K562 (cell line): ENCODE measurements at regions not wholly inside any gene's neighbourhood (a gene's known extent, or its start where the extent isn't known, plus 50 kb on each side); places are given as distances from the start of the nearest gene placed in this dataset.

ENCODE experiments used
- HDGF ChIP-seq: fragments of 450-650 bp; IDR thresholded peaks from 2 replicates; pipeline ENCODE4 v1.6.1; 2016
- POLR2A ChIP-seq: fragments of 450-650 bp; conservative IDR thresholded peaks from 2 replicates; pipeline ENCODE4 v1.6.1; 2016
- SOX6 ChIP-seq: fragments of 450-650 bp; IDR thresholded peaks from 2 replicates; pipeline ENCODE4 v1.6.1; 2014; ENCODE audit warnings: mild to moderate bottlenecking
- SP1 ChIP-seq: sonication (generic); formaldehyde crosslinking; IDR thresholded peaks from 2 replicates; pipeline ENCODE4 v1.8.1; 2022; ENCODE audit warnings: mild to moderate bottlenecking, missing genetic modification reagents
- YBX1 ChIP-seq: fragments of 450-650 bp; IDR thresholded peaks from 2 replicates; pipeline ENCODE4 v1.7.1; 2016; ENCODE audit warnings: mild to moderate bottlenecking
- ZNF707 ChIP-seq: fragments of 250-450 bp; sonication (Bioruptor Pico); conservative IDR thresholded peaks from 2 replicates; pipeline ENCODE4 v1.8.0; 2022; ENCODE audit warnings: inconsistent platforms, mild to moderate bottlenecking, moderate library complexity
- TF ChIP-seq, protein P1 (sequence below), 2 experiments: fragments of 450-650 bp; formaldehyde crosslinking in 1 of 2; IDR thresholded peaks; 2 replicates each; pipeline versions ENCODE4 v1.4.0 to v1.6.1; 2014 to 2020; ENCODE audit warnings: mild to moderate bottlenecking in 2 of 2, borderline replicate concordance in 1 of 2, low read depth in 1 of 2
- TF ChIP-seq, protein P2 (sequence below), 2 experiments: fragments of 450-650 bp in 1 of 2; sonication (generic) in 1 of 2; formaldehyde crosslinking in 1 of 2; IDR thresholded peaks in 1 of 2; conservative IDR thresholded peaks in 1 of 2; 2 replicates each; pipeline versions ENCODE4 v1.6.1 to v1.8.1; 2016 to 2023; ENCODE audit warnings: mild to moderate bottlenecking in 2 of 2, moderate library complexity in 2 of 2, inconsistent platforms in 1 of 2, missing genetic modification reagents in 1 of 2
- TF ChIP-seq, protein P3 (sequence below), 3 experiments: IDR thresholded peaks in 2 of 3; conservative IDR thresholded peaks in 1 of 3; 2 replicates each; pipeline ENCODE4 v1.5.1; 2011 to 2012; ENCODE audit warnings: low read length in 3 of 3, mild to moderate bottlenecking in 3 of 3, control low read depth in 2 of 3, improper control_type of control experiment in 1 of 3, inconsistent platforms in 1 of 3, low read depth in 1 of 3, mixed read lengths in 1 of 3, moderate library complexity in 1 of 3; ENCODE audit not compliant: insufficient read depth in 2 of 3

DNA sequence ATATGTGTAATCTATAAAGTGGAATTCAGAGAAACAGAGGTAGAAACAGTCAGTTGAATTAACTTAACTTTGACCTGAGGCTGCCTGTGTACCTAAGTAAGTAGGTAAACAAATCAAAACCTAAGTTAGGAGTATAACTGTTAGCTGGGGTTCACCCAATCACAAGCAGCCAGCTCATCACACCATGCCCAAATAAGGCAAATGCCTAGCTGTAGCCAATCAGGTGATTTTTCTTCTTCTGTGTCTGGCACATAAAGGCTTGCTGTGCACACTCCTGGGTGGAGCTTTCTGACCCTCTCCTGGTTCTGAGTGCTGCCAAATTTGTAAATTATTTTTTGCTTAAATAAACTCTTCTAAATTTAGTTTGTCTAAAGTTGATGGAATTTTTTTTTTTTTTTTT is 54.7 kb upstream of the TRIM39 start:
- TF ChIP-seq, protein P1, sequence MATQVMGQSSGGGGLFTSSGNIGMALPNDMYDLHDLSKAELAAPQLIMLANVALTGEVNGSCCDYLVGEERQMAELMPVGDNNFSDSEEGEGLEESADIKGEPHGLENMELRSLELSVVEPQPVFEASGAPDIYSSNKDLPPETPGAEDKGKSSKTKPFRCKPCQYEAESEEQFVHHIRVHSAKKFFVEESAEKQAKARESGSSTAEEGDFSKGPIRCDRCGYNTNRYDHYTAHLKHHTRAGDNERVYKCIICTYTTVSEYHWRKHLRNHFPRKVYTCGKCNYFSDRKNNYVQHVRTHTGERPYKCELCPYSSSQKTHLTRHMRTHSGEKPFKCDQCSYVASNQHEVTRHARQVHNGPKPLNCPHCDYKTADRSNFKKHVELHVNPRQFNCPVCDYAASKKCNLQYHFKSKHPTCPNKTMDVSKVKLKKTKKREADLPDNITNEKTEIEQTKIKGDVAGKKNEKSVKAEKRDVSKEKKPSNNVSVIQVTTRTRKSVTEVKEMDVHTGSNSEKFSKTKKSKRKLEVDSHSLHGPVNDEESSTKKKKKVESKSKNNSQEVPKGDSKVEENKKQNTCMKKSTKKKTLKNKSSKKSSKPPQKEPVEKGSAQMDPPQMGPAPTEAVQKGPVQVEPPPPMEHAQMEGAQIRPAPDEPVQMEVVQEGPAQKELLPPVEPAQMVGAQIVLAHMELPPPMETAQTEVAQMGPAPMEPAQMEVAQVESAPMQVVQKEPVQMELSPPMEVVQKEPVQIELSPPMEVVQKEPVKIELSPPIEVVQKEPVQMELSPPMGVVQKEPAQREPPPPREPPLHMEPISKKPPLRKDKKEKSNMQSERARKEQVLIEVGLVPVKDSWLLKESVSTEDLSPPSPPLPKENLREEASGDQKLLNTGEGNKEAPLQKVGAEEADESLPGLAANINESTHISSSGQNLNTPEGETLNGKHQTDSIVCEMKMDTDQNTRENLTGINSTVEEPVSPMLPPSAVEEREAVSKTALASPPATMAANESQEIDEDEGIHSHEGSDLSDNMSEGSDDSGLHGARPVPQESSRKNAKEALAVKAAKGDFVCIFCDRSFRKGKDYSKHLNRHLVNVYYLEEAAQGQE (IDR thresholded peaks at IDR 0.05; ENCODE audit: borderline replicate concordance) = no peak
- TF ChIP-seq, protein P1 (CRISPR knock-in tag; IDR thresholded peaks at IDR 0.05; ENCODE audit: low read depth) = no peak
- TF ChIP-seq, protein P2, sequence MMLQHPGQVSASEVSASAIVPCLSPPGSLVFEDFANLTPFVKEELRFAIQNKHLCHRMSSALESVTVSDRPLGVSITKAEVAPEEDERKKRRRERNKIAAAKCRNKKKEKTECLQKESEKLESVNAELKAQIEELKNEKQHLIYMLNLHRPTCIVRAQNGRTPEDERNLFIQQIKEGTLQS (IDR thresholded peaks at IDR 0.05) = no peak
- TF ChIP-seq, protein P2 (CRISPR knock-in tag; conservative IDR thresholded peaks at IDR 0.05) = no peak
- TF ChIP-seq ZNF707 (CRISPR knock-in tag) (no peak), SP1 (CRISPR knock-in tag) (no peak), HDGF (no peak), SOX6 (no peak), POLR2A (no peak), YBX1 (no peak)
- TF ChIP-seq, protein P3, sequence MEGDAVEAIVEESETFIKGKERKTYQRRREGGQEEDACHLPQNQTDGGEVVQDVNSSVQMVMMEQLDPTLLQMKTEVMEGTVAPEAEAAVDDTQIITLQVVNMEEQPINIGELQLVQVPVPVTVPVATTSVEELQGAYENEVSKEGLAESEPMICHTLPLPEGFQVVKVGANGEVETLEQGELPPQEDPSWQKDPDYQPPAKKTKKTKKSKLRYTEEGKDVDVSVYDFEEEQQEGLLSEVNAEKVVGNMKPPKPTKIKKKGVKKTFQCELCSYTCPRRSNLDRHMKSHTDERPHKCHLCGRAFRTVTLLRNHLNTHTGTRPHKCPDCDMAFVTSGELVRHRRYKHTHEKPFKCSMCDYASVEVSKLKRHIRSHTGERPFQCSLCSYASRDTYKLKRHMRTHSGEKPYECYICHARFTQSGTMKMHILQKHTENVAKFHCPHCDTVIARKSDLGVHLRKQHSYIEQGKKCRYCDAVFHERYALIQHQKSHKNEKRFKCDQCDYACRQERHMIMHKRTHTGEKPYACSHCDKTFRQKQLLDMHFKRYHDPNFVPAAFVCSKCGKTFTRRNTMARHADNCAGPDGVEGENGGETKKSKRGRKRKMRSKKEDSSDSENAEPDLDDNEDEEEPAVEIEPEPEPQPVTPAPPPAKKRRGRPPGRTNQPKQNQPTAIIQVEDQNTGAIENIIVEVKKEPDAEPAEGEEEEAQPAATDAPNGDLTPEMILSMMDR (IDR thresholded peaks at IDR 0.05 in 2 of 3, conservative IDR thresholded peaks at IDR 0.05 in 1 of 3; ENCODE audit: insufficient read depth in 2 of 3, low read depth in 1 of 3, low read length in 3 of 3) = no peak
